ENCODE measurements at regions not wholly inside any gene's neighbourhood (a gene's known extent, or its start where the extent isn't known, plus 50 kb on each side); places are given as distances from the start of the nearest gene placed in this dataset.
"Not testable (repeated sequence)": the region's sequence is repeated elsewhere in the genome, so short reads cannot be mapped to it uniquely, and the experiment has no call there.

DNA sequence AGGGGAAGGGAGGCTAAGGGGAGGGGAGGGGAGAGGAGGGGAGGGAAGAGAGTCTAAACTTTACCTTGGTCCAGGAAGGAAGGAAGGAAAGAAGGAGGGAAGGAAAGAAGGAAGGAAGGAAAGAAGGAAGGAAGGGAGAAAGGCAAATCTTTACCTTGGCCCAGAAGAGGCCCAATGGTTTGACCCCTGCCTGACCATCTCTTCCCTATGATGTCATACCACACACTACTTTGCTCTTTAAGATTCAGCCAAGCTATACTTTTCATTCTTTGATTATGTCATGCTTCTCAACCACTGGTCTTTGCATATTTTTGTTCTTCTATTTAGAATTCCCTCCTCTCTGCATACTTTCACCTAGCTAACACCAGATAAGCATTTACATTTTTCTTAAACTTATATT lies 1077.5 kb downstream of the PCDH9 start:
- Histone ChIP-seq H3K4me3 (ENCODE audit: low read length) (no peak overlapping the region), H3K27ac (ENCODE audit: low read length) (no peak overlapping the region), H3K27me3 (ENCODE audit: insufficient read depth, low read length) (no peaks in the 10 kb centered on the region), H3K9me3 (ENCODE audit: insufficient read depth, low read depth, low read length) (no peaks in the 10 kb centered on the region), H3K36me3 (ENCODE audit: insufficient read depth, low read depth, low read length) (no peaks in the 10 kb centered on the region), H3K4me1 (ENCODE audit: insufficient read depth, low read length) (no peaks in the 10 kb centered on the region), H3K9ac (ENCODE audit: low read depth, low read length) (no peak overlapping the region)

- not testable (repeated sequence) for H3K9me3 ChIP-seq (ENCODE audit: insufficient read depth, low read depth, low read length); H3K4me1 ChIP-seq (ENCODE audit: insufficient read depth, low read length); H3K4me3 ChIP-seq (ENCODE audit: low read length); H3K27ac ChIP-seq (ENCODE audit: low read length); H3K27me3 ChIP-seq (ENCODE audit: insufficient read depth, low read length); H3K36me3 ChIP-seq (ENCODE audit: insufficient read depth, low read depth, low read length); H3K9ac ChIP-seq (ENCODE audit: low read depth, low read length)
Measured at GRCh38 chr13:66144357-66144756, 1085.8 kb downstream of the PCDH9 start.

- H3K9me3 ChIP-seq (ENCODE audit: insufficient read depth, low read depth, low read length) = no peaks in the 10 kb centered on the region
- no peaks in the 10 kb centered on the region for H3K36me3 ChIP-seq (ENCODE audit: insufficient read depth, low read depth, low read length)
- no peak overlapping the region for H3K4me3 ChIP-seq (ENCODE audit: low read length)
- no peak overlapping the region for H3K9ac ChIP-seq (ENCODE audit: low read depth, low read length)
- no peaks in the 10 kb centered on the region for H3K4me1 ChIP-seq (ENCODE audit: insufficient read depth, low read length)
- no peaks in the 10 kb centered on the region for H3K27me3 ChIP-seq (ENCODE audit: insufficient read depth, low read length)
- no peak overlapping the region for H3K27ac ChIP-seq (ENCODE audit: low read length)
Measured at GRCh38 chr13:66139701-66140100, 1090.4 kb downstream of the PCDH9 start.

- H3K9me3 ChIP-seq (ENCODE audit: insufficient read depth, low read depth, low read length) = no peaks in the 10 kb centered on the region
- no peaks in the 10 kb centered on the region for H3K27me3 ChIP-seq (ENCODE audit: insufficient read depth, low read length)
- no peak overlapping the region for H3K9ac ChIP-seq (ENCODE audit: low read depth, low read length)
- H3K27ac ChIP-seq (ENCODE audit: low read length) = no peak overlapping the region
- H3K36me3 ChIP-seq (ENCODE audit: insufficient read depth, low read depth, low read length) = no peaks in the 10 kb centered on the region
- no peak overlapping the region for H3K4me3 ChIP-seq (ENCODE audit: low read length)
- H3K4me1 ChIP-seq (ENCODE audit: insufficient read depth, low read length) = no peaks in the 10 kb centered on the region
Measured at GRCh38 chr13:66139250-66139649, 1090.9 kb downstream of the PCDH9 start.

GRCh38 chr13:66138172-66138811 lies 1091.8 kb downstream of the PCDH9 start:
- no peaks in the 10 kb centered on the region for H3K27me3 ChIP-seq (ENCODE audit: insufficient read depth, low read length)
- no peaks in the 10 kb centered on the region for H3K9me3 ChIP-seq (ENCODE audit: insufficient read depth, low read depth, low read length)
- H3K9ac ChIP-seq (ENCODE audit: low read depth, low read length) = no peak overlapping the region
- no peak overlapping the region for H3K4me3 ChIP-seq (ENCODE audit: low read length)
- no peaks in the 10 kb centered on the region for H3K4me1 ChIP-seq (ENCODE audit: insufficient read depth, low read length)
- no peaks in the 10 kb centered on the region for H3K36me3 ChIP-seq (ENCODE audit: insufficient read depth, low read depth, low read length)
- H3K27ac ChIP-seq (ENCODE audit: low read length) = no peak overlapping the region

- Histone ChIP-seq H3K4me1 (ENCODE audit: insufficient read depth, low read length) (no peaks in the 10 kb centered on the region), H3K4me3 (ENCODE audit: low read length) (no peak overlapping the region), H3K36me3 (ENCODE audit: insufficient read depth, low read depth, low read length) (no peaks in the 10 kb centered on the region), H3K9ac (ENCODE audit: low read depth, low read length) (no peak overlapping the region), H3K27ac (ENCODE audit: low read length) (no peak overlapping the region), H3K9me3 (ENCODE audit: insufficient read depth, low read depth, low read length) (no peaks in the 10 kb centered on the region), H3K27me3 (ENCODE audit: insufficient read depth, low read length) (no peaks in the 10 kb centered on the region)
Measured at GRCh38 chr13:66137384-66137783, 1092.8 kb downstream of the PCDH9 start.

DNA sequence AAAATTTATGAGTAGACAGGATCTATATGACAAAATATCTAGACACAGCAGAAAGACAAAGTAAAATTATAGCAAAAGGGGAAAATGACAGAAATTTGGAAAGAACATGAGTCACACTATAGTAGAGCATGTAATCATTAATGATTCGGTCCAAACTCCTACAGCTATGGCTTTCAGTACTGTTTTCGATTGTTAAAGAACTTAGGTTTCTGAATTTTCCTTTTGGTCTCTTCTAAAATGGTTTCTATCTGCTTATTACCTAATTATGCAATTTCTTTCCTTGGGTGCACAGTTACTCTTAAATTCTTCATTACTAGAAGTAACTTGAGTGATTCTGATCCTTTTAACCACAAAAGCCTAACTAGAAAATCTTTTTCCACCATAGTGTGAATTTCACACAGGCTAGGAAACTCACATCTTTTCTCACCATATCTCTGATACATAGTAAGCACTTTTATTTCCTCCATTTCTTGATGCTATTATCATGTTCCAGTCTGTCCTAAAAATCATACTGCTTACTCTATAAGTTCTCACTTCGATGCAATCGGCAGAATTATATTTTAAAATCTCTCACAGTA lies 1101.4 kb downstream of the PCDH9 start:
- Histone ChIP-seq H3K4me1 (ENCODE audit: insufficient read depth, low read length) (no peaks in the 10 kb centered on the region), H3K27me3 (ENCODE audit: insufficient read depth, low read length) (no peaks in the 10 kb centered on the region), H3K4me3 (ENCODE audit: low read length) (no peak overlapping the region), H3K9me3 (ENCODE audit: insufficient read depth, low read depth, low read length) (no peaks in the 10 kb centered on the region), H3K36me3 (ENCODE audit: insufficient read depth, low read depth, low read length) (no peaks in the 10 kb centered on the region), H3K27ac (ENCODE audit: low read length) (no peak overlapping the region), H3K9ac (ENCODE audit: low read depth, low read length) (no peak overlapping the region)

GRCh38 chr13:66128201-66128600 lies 1101.9 kb downstream of the PCDH9 start:
- H3K27me3 ChIP-seq (ENCODE audit: insufficient read depth, low read length) = no peaks in the 10 kb centered on the region
- no peaks in the 10 kb centered on the region for H3K4me1 ChIP-seq (ENCODE audit: insufficient read depth, low read length)
- H3K9ac ChIP-seq (ENCODE audit: low read depth, low read length) = no peak overlapping the region
- no peak overlapping the region for H3K4me3 ChIP-seq (ENCODE audit: low read length)
- no peaks in the 10 kb centered on the region for H3K9me3 ChIP-seq (ENCODE audit: insufficient read depth, low read depth, low read length)
- H3K36me3 ChIP-seq (ENCODE audit: insufficient read depth, low read depth, low read length) = no peaks in the 10 kb centered on the region
- H3K27ac ChIP-seq (ENCODE audit: low read length) = no peak overlapping the region

DNA sequence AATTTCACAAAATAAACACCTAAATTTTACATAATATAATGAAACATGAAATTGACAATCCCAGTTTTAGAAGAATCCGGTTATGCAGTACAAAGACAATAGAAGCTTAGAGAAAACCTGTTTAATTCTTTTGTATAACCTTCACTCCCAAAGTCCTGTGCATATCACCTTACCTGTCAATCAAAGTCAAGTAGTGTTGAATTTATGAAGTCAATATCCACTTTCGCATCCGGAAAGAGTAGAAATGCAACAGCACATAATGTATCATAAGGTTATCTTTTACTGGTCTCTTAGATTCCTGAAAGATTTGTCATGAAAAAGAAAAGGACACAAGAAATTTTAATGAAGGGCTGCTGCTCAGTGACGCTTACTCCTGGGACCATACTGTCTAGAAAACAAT lies 1112.6 kb downstream of the PCDH9 start:
- Histone ChIP-seq H3K4me3 (ENCODE audit: low read length) (no peak overlapping the region), H3K36me3 (ENCODE audit: insufficient read depth, low read depth, low read length) (no peaks in the 10 kb centered on the region), H3K27me3 (ENCODE audit: insufficient read depth, low read length) (no peaks in the 10 kb centered on the region), H3K27ac (ENCODE audit: low read length) (no peak overlapping the region), H3K9ac (ENCODE audit: low read depth, low read length) (no peak overlapping the region), H3K4me1 (ENCODE audit: insufficient read depth, low read length) (no peaks in the 10 kb centered on the region), H3K9me3 (ENCODE audit: insufficient read depth, low read depth, low read length) (no peaks in the 10 kb centered on the region)

GRCh38 chr13:66113882-66114526 lies 1116.1 kb downstream of the PCDH9 start:
- Histone ChIP-seq H3K27ac (ENCODE audit: low read length) (no peak overlapping the region), H3K9ac (ENCODE audit: low read depth, low read length) (no peak overlapping the region), H3K9me3 (ENCODE audit: insufficient read depth, low read depth, low read length) (no peaks in the 10 kb centered on the region), H3K4me3 (ENCODE audit: low read length) (no peak overlapping the region), H3K4me1 (ENCODE audit: insufficient read depth, low read length) (no peaks in the 10 kb centered on the region), H3K36me3 (ENCODE audit: insufficient read depth, low read depth, low read length) (no peaks in the 10 kb centered on the region), H3K27me3 (ENCODE audit: insufficient read depth, low read length) (no peaks in the 10 kb centered on the region)

DNA sequence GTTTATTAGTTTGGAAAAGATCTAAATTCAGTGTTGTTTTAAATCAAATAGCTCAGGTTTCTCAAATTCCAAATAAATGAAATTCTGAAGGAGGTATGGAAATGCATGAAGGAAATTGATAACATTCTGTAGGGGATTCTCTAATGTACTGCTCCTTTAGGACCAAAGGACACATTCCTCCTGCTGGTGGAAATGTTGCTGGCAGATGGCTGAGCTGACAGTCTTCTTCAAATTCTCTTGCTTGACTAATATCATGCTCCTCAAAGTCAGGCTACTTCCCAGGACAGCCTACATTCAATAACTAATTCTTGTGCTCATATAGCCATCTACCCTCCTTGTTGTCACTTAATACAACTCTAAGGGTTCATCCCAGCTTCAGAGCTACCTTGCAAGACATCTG lies 1118.5 kb downstream of the PCDH9 start:
- Histone ChIP-seq H3K27ac (ENCODE audit: low read length) (no peak overlapping the region), H3K27me3 (ENCODE audit: insufficient read depth, low read length) (no peaks in the 10 kb centered on the region), H3K9ac (ENCODE audit: low read depth, low read length) (no peak overlapping the region), H3K4me3 (ENCODE audit: low read length) (no peak overlapping the region), H3K36me3 (ENCODE audit: insufficient read depth, low read depth, low read length) (no peaks in the 10 kb centered on the region), H3K4me1 (ENCODE audit: insufficient read depth, low read length) (no peaks in the 10 kb centered on the region), H3K9me3 (ENCODE audit: insufficient read depth, low read depth, low read length) (no peaks in the 10 kb centered on the region)

DNA sequence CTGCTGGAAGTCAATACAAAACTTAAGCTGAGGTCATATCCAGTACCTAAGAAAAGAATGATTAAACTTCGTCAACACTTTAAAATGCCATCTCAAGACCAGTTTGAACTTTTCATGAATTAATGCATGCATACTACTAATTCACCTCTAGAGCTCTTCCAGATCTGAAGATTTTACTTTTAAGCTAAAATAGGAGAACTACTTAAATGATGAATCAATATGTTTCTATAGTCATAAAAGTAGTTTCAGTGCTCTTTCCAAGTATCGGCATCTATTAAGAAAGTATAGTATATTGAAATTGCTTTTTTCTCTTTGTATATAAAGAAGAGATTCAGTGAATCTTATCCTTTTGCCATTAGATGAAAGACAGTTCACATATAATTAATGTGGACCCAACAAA lies 1123.9 kb downstream of the PCDH9 start:
- H3K27ac ChIP-seq (ENCODE audit: low read length) = no peak overlapping the region

More for the DNA sequence above, 1123.9 kb downstream of the PCDH9 start:
- no peaks in the 10 kb centered on the region for H3K27me3 ChIP-seq (ENCODE audit: insufficient read depth, low read length)
- H3K9ac ChIP-seq (ENCODE audit: low read depth, low read length) = no peak overlapping the region
- H3K4me1 ChIP-seq (ENCODE audit: insufficient read depth, low read length) = no peaks in the 10 kb centered on the region
- no peak overlapping the region for H3K4me3 ChIP-seq (ENCODE audit: low read length)
- no peaks in the 10 kb centered on the region for H3K36me3 ChIP-seq (ENCODE audit: insufficient read depth, low read depth, low read length)
- no peaks in the 10 kb centered on the region for H3K9me3 ChIP-seq (ENCODE audit: insufficient read depth, low read depth, low read length)
